Liver (tissue), 8 donors: ENCODE measurements at regions not wholly inside any gene's neighbourhood (a gene's known extent, or its start where the extent isn't known, plus 50 kb on each side); places are given as distances from the start of the nearest gene placed in this dataset.

Source experiments
- DNase-seq: peaks from one replicate; pipeline ENCODE4 v3.0.0-alpha.2; 2017; ENCODE audit warnings: low spot score
- H3K27ac ChIP-seq, 2 donors: one replicate each; pipeline ENCODE4 v1.7.0; 2013; ENCODE audit warnings: inconsistent platforms in 2 of 2, low read length in 2 of 2, control low read depth in 1 of 2, low read depth in 1 of 2, mild to moderate bottlenecking in 1 of 2
- H3K27me3 ChIP-seq, 4 donors: one replicate each; pipeline versions ENCODE4 v1.6.1 to v1.7.0; 2013; ENCODE audit warnings: low read length in 3 of 4, inconsistent platforms in 1 of 4, mild to moderate bottlenecking in 1 of 4, moderate library complexity in 1 of 4; ENCODE audit not compliant: control insufficient read depth in 4 of 4, insufficient read depth in 4 of 4
- H3K36me3 ChIP-seq, 4 donors: one replicate each; pipeline versions ENCODE4 v1.6.1 to v1.7.0; 2013; ENCODE audit warnings: low read length in 3 of 4, mild to moderate bottlenecking in 3 of 4, low read depth in 1 of 4, moderate library complexity in 1 of 4; ENCODE audit not compliant: control insufficient read depth in 4 of 4, insufficient read depth in 3 of 4
- H3K4me1 ChIP-seq, 4 donors: one replicate each; pipeline versions ENCODE4 v1.6.1 to v1.7.0; 2013; ENCODE audit warnings: low read length in 3 of 4, mild to moderate bottlenecking in 3 of 4, moderate library complexity in 1 of 4; ENCODE audit not compliant: control insufficient read depth in 4 of 4, insufficient read depth in 4 of 4
- H3K4me3 ChIP-seq, 3 donors: one replicate each; pipeline versions ENCODE4 v1.6.1 to v1.7.0; 2013; ENCODE audit warnings: low read length in 3 of 3, control low read depth in 1 of 3, low read depth in 1 of 3, mild to moderate bottlenecking in 1 of 3
- H3K9ac ChIP-seq, 2 donors: one replicate each; pipeline ENCODE4 v1.7.0; 2013; ENCODE audit warnings: low read length in 2 of 2, mild to moderate bottlenecking in 2 of 2, moderate library complexity in 2 of 2, control low read depth in 1 of 2, low read depth in 1 of 2
- H3K9me3 ChIP-seq, 4 donors: one replicate each; pipeline versions ENCODE4 v1.6.1 to v1.7.0; 2013; ENCODE audit warnings: low read length in 3 of 4; ENCODE audit not compliant: control insufficient read depth in 4 of 4
- ATF3 ChIP-seq: IDR thresholded peaks from 2 replicates; pipeline ENCODE4 v1.6.1; 2016; ENCODE audit warnings: antibody characterized with exemption
- CTCF ChIP-seq: fragments of 150-350 bp; IDR thresholded peaks from 2 replicates; pipeline ENCODE4 v1.5.1; 2017; ENCODE audit warnings: improper control_type of control experiment, low read depth, low read length; ENCODE audit not compliant: missing input control
- EGR1 ChIP-seq, 2 donors: IDR thresholded peaks; 2 replicates each; pipeline ENCODE4 v1.6.1; 2016 to 2018; ENCODE audit warnings: antibody characterized with exemption in 2 of 2, low read depth in 2 of 2
- FOXA1 ChIP-seq: IDR thresholded peaks from 2 replicates; pipeline ENCODE4 v1.6.1; 2016; ENCODE audit warnings: antibody characterized with exemption
- FOXA2 ChIP-seq: IDR thresholded peaks from 2 replicates; pipeline ENCODE4 v1.6.1; 2016; ENCODE audit warnings: antibody characterized with exemption
- GABPA ChIP-seq, 2 donors: IDR thresholded peaks in 1 of 2; conservative IDR thresholded peaks in 1 of 2; 2 replicates each; pipeline ENCODE4 v1.6.1; 2016; ENCODE audit warnings: antibody characterized with exemption in 2 of 2, mild to moderate bottlenecking in 1 of 2, moderate library complexity in 1 of 2
- HNF4G ChIP-seq: IDR thresholded peaks from 2 replicates; pipeline ENCODE4 v1.6.1; 2016; ENCODE audit warnings: antibody characterized with exemption
- JUND ChIP-seq, 2 donors: IDR thresholded peaks; 2 replicates each; pipeline ENCODE4 v1.6.1; 2016; ENCODE audit warnings: antibody characterized with exemption in 2 of 2
- MAX ChIP-seq: IDR thresholded peaks from 2 replicates; pipeline ENCODE4 v1.6.1; 2016; ENCODE audit warnings: antibody characterized with exemption
- NR2F2 ChIP-seq: IDR thresholded peaks from 2 replicates; pipeline ENCODE4 v1.6.1; 2016; ENCODE audit warnings: antibody characterized with exemption
- RAD21 ChIP-seq, 2 donors: IDR thresholded peaks; 2 replicates each; pipeline ENCODE4 v1.6.1; 2016; ENCODE audit warnings: antibody characterized with exemption in 2 of 2, mild to moderate bottlenecking in 2 of 2
- REST ChIP-seq: IDR thresholded peaks from 2 replicates; pipeline ENCODE4 v1.6.1; 2016; ENCODE audit warnings: antibody characterized with exemption, mild to moderate bottlenecking
- RXRA ChIP-seq, 2 donors: IDR thresholded peaks; 2 replicates each; pipeline ENCODE4 v1.6.1; 2017 to 2018; ENCODE audit warnings: antibody characterized with exemption in 2 of 2, mild to moderate bottlenecking in 1 of 2
- TAF1 ChIP-seq: conservative IDR thresholded peaks from 2 replicates; pipeline ENCODE4 v1.6.1; 2016; ENCODE audit warnings: antibody characterized with exemption, mild to moderate bottlenecking
- YY1 ChIP-seq: IDR thresholded peaks from 2 replicates; pipeline ENCODE4 v1.6.1; 2016; ENCODE audit warnings: antibody characterized with exemption, mild to moderate bottlenecking
- WGBS: extraction: QIAGEN DNeasy Blood & Tissue Kit; methylation state at CpG from one replicate; pipeline ENCODE4 v1.1.7; 2013; 5-methylcytosine and 5-hydroxymethylcytosine counted together
- donor health status: healthy.
- donor health status: healthy.
- donor health status: healthy.
- donor health status: healthy.
- donor health status: healthy.

GRCh38 chr3:164848923-164849322, 229.4 kb downstream of the SI start:
- no peak for TF ChIP-seq TAF1
- TF ChIP-seq HNF4G, result no peak
- no peak for TF ChIP-seq CTCF
- no peak for TF ChIP-seq RXRA (IDR thresholded peaks at IDR 0.05)
- no peak for TF ChIP-seq GABPA (IDR thresholded peaks at IDR 0.05 in 1 of 2, conservative IDR thresholded peaks at IDR 0.05 in 1 of 2)
- no peak for TF ChIP-seq FOXA1
- no peak for TF ChIP-seq NR2F2
- TF ChIP-seq REST, result no peak
- TF ChIP-seq YY1, result no peak
- no peak for TF ChIP-seq EGR1 (IDR thresholded peaks at IDR 0.05; ENCODE audit: low read depth in 2 of 2)
- no peak for TF ChIP-seq RAD21 (IDR thresholded peaks at IDR 0.05)
- TF ChIP-seq JUND (IDR thresholded peaks at IDR 0.05), result no peak
- no peak for TF ChIP-seq ATF3
- no peak for TF ChIP-seq MAX
- no peak for TF ChIP-seq FOXA2
- H3K4me1 ChIP-seq, result no peaks in the 10 kb centered on the region
- DNase-seq, result no peak
- H3K9ac ChIP-seq, result no peak overlapping the region
- no peak overlapping the region for H3K4me3 ChIP-seq
- peaks cover 0 to 6% (median 0%) of the 10 kb centered on the region in 4 donors for H3K27me3 ChIP-seq
- H3K27ac ChIP-seq, result no peak overlapping the region
- H3K36me3 ChIP-seq, result no peaks in the 10 kb centered on the region
- 86% methylated on average over 4 of the region's 4 CpGs for WGBS
- no peaks in the 10 kb centered on the region for H3K9me3 ChIP-seq

GRCh38 chr3:164845739-164846138, 232.6 kb downstream of the SI start:
- H3K4me3 ChIP-seq, result no peak overlapping the region
- H3K9me3 ChIP-seq, result no peaks in the 10 kb centered on the region
- H3K36me3 ChIP-seq, result no peaks in the 10 kb centered on the region
- H3K9ac ChIP-seq, result no peak overlapping the region
- H3K4me1 ChIP-seq, result no peaks in the 10 kb centered on the region
- H3K27ac ChIP-seq, result no peak overlapping the region
- no peak for TF ChIP-seq CTCF
- TF ChIP-seq MAX, result no peak
- no peak for TF ChIP-seq NR2F2
- no peak for TF ChIP-seq REST
- no peak for TF ChIP-seq ATF3
- H3K27me3 ChIP-seq, result peaks cover 0 to 4% (median 0%) of the 10 kb centered on the region in 4 donors
- WGBS, result 85% methylated on average over 2 of the region's 2 CpGs
- DNase-seq, result no peak
